Neuronal stem cell (in vitro differentiated cells): ENCODE measurements at regions not wholly inside any gene's neighbourhood (a gene's known extent, or its start where the extent isn't known, plus 50 kb on each side); places are given as distances from the start of the nearest gene placed in this dataset.

Source experiments
- DNase-seq: peaks from one replicate; pipeline ENCODE4 v3.0.0-alpha.2; 2013; ENCODE audit warnings: low spot score
- H2AFZ ChIP-seq: one replicate; pipeline ENCODE4 v1.6.1; 2013; ENCODE audit warnings: mild to moderate bottlenecking, low read length, inconsistent platforms
- H2AK5ac ChIP-seq: 2 replicates; pipeline ENCODE4 v1.6.1; 2013; ENCODE audit warnings: low read depth, mild to moderate bottlenecking, inconsistent platforms, low read length, moderate library complexity, mixed read lengths
- H2BK120ac ChIP-seq: 2 replicates; pipeline ENCODE4 v1.6.1; 2013; ENCODE audit warnings: low read depth, mild to moderate bottlenecking, inconsistent platforms, low read length, moderate library complexity, mixed read lengths
- H2BK12ac ChIP-seq: one replicate; pipeline ENCODE4 v1.6.1; 2013; ENCODE audit warnings: low read length, inconsistent platforms
- H2BK15ac ChIP-seq: 2 replicates; pipeline ENCODE4 v1.6.1; 2013; ENCODE audit warnings: mild to moderate bottlenecking, low read length, inconsistent platforms, mixed read lengths
- H2BK5ac ChIP-seq: one replicate; pipeline ENCODE4 v1.6.1; 2013; ENCODE audit warnings: inconsistent platforms, mild to moderate bottlenecking, low read length, moderate library complexity
- H3K14ac ChIP-seq: one replicate; pipeline ENCODE4 v1.6.1; 2013; ENCODE audit warnings: low read length, inconsistent platforms
- H3K18ac ChIP-seq: 2 replicates; pipeline ENCODE4 v1.6.1; 2013; ENCODE audit warnings: low read length, inconsistent platforms
- H3K23ac ChIP-seq: 2 replicates; pipeline ENCODE4 v1.6.1; 2013; ENCODE audit warnings: low read depth, mild to moderate bottlenecking, mixed read lengths, low read length, inconsistent platforms; ENCODE audit not compliant: poor library complexity
- H3K27ac ChIP-seq: replicated peaks from 3 replicates; pipeline ENCODE4 v1.5.1; 2013; ENCODE audit warnings: low read length, inconsistent platforms
- H3K27me3 ChIP-seq, 3 experiments: 2 replicates each; pipeline ENCODE4 v1.6.1; 2013; ENCODE audit warnings: low read length in 3 of 3, mild to moderate bottlenecking in 2 of 3, inconsistent platforms in 1 of 3, low read depth in 1 of 3, mixed read lengths in 1 of 3, moderate library complexity in 1 of 3; ENCODE audit not compliant: control insufficient read depth in 3 of 3, insufficient read depth in 3 of 3
- H3K36me3 ChIP-seq, 2 donors: replicated peaks in 1 of 2; 2 replicates each; pipeline ENCODE4 v1.6.1; 2013; ENCODE audit warnings: low read length in 2 of 2; ENCODE audit not compliant: control insufficient read depth in 2 of 2, insufficient read depth in 2 of 2
- H3K4ac ChIP-seq: 2 replicates; pipeline ENCODE4 v1.6.1; 2013; ENCODE audit warnings: inconsistent platforms, mild to moderate bottlenecking, low read length, moderate library complexity
- H3K4me1 ChIP-seq, 2 donors: 1 replicate in 1 of 2; 2 replicates in 1 of 2; pipeline ENCODE4 v1.6.1; 2013; ENCODE audit warnings: low read length in 2 of 2, low read depth in 1 of 2; ENCODE audit not compliant: control insufficient read depth in 2 of 2, insufficient read depth in 1 of 2
- H3K4me2 ChIP-seq: one replicate; pipeline ENCODE4 v1.6.1; 2013; ENCODE audit warnings: mild to moderate bottlenecking, low read length, inconsistent platforms; ENCODE audit not compliant: insufficient read depth, poor library complexity, severe bottlenecking
- H3K4me3 ChIP-seq, 2 donors: 2 replicates each; pipeline ENCODE4 v1.5.1; 2013; ENCODE audit warnings: low read length in 2 of 2, mild to moderate bottlenecking in 2 of 2, inconsistent platforms in 1 of 2, moderate library complexity in 1 of 2
- H3K79me1 ChIP-seq: one replicate; pipeline ENCODE4 v1.6.1; 2013; ENCODE audit warnings: low read depth, mild to moderate bottlenecking, inconsistent platforms, low read length, moderate library complexity
- H3K9ac ChIP-seq: one replicate; pipeline ENCODE4 v1.6.1; 2013; ENCODE audit warnings: mild to moderate bottlenecking, low read depth, low read length, inconsistent platforms; ENCODE audit not compliant: poor library complexity
- H3K9me3 ChIP-seq, 2 donors: replicated peaks in 1 of 2; 2 replicates each; pipeline versions ENCODE3 to v1.6.1; 2013; ENCODE audit warnings: low read length in 2 of 2, mild to moderate bottlenecking in 2 of 2, inconsistent platforms in 1 of 2, low read depth in 1 of 2, mixed read lengths in 1 of 2, moderate library complexity in 1 of 2; ENCODE audit not compliant: control insufficient read depth in 2 of 2, insufficient read depth in 1 of 2
- H4K8ac ChIP-seq: one replicate; pipeline ENCODE4 v1.6.1; 2013; ENCODE audit warnings: low read depth, mild to moderate bottlenecking, inconsistent platforms, low read length, moderate library complexity
- H4K91ac ChIP-seq: one replicate; pipeline ENCODE4 v1.6.1; 2013; ENCODE audit warnings: low read length, low read depth, mild to moderate bottlenecking, inconsistent platforms; ENCODE audit not compliant: poor library complexity
- WGBS, 2 donors: extraction: QIAGEN DNeasy Blood & Tissue Kit; methylation state at CpG; one replicate each; pipeline ENCODE4 v1.1.7; 2013; ENCODE audit warnings: missing lambda C conversion rate in 2 of 2, mixed read lengths in 1 of 2; ENCODE audit not compliant: insufficient read length in 2 of 2, insufficient replicate concordance in 1 of 2; ENCODE audit errors: extremely low coverage in 2 of 2; 5-methylcytosine and 5-hydroxymethylcytosine counted together

- Histone ChIP-seq H3K27ac (no peak overlapping the region), H4K91ac (no peak overlapping the region), H3K36me3 (no peaks in the 10 kb centered on the region), H2BK5ac (no peak overlapping the region), H3K27me3 (no peaks in the 10 kb centered on the region), H3K23ac (no peak overlapping the region), H3K18ac (no peak overlapping the region), H2BK120ac (no peak overlapping the region), H3K4ac (no peak overlapping the region), H3K9ac (no peak overlapping the region), H3K79me1 (no peaks in the 10 kb centered on the region), H3K9me3 (no peaks in the 10 kb centered on the region), H3K4me3 (no peak overlapping the region), H2BK15ac (no peak overlapping the region), H2BK12ac (no peak overlapping the region), H2AK5ac (no peak overlapping the region), H3K14ac (no peak overlapping the region), H3K4me2 (no peak overlapping the region), H3K4me1 (peaks cover 3 to 14% of the 10 kb centered on the region in 2 donors), H4K8ac (no peak overlapping the region), H2AFZ (no peak overlapping the region)
- WGBS, 2 donors = no CpG with 5 or more reads among the region's 11 CpGs
- no peak for DNase-seq
These were observed 59.1 kb upstream of the MED13L start for GRCh38 chr12:116336542-116337065.

GRCh38 chr12:116337312-116337711 lies 59.8 kb upstream of the MED13L start:
- Histone ChIP-seq H3K79me1 (no peaks in the 10 kb centered on the region), H2BK5ac (no peak overlapping the region), H2AK5ac (no peak overlapping the region), H3K4me1 (peaks cover 3 to 14% of the 10 kb centered on the region in 2 donors), H3K4me3 (no peak overlapping the region), H4K8ac (no peak overlapping the region), H3K27me3 (no peaks in the 10 kb centered on the region), H2BK120ac (no peak overlapping the region), H3K9ac (no peak overlapping the region), H3K14ac (no peak overlapping the region), H2BK15ac (no peak overlapping the region), H2BK12ac (no peak overlapping the region), H3K4me2 (no peak overlapping the region), H3K4ac (no peak overlapping the region), H4K91ac (no peak overlapping the region), H3K36me3 (no peaks in the 10 kb centered on the region), H3K27ac (no peak overlapping the region), H3K18ac (no peak overlapping the region), H2AFZ (no peak overlapping the region), H3K23ac (no peak overlapping the region), H3K9me3 (no peaks in the 10 kb centered on the region)
- no peak for DNase-seq
- WGBS, 2 donors = no CpG with 5 or more reads among the region's 9 CpGs

GRCh38 chr12:116338064-116338846 lies 60.8 kb upstream of the MED13L start:
- Histone ChIP-seq H2BK15ac (no peak overlapping the region), H2AFZ (peak overlapping the region; percentile 56), H3K18ac (no peak overlapping the region), H3K4me1 (peaks cover 3 to 12% of the 10 kb centered on the region in 2 donors), H3K9ac (no peak overlapping the region), H3K36me3 (no peaks in the 10 kb centered on the region), H2BK5ac (no peak overlapping the region), H3K9me3 (no peaks in the 10 kb centered on the region), H4K8ac (no peak overlapping the region), H3K4me2 (no peak overlapping the region), H2BK12ac (no peak overlapping the region), H3K27me3 (no peaks in the 10 kb centered on the region), H3K27ac (peak overlapping the region; percentile 35), H3K79me1 (no peaks in the 10 kb centered on the region), H4K91ac (no peak overlapping the region), H2BK120ac (no peak overlapping the region), H3K14ac (no peak overlapping the region), H3K4ac (no peak overlapping the region), H3K4me3 (no peak overlapping the region), H3K23ac (no peak overlapping the region), H2AK5ac (no peak overlapping the region)
- peak; percentile 59 for DNase-seq
- WGBS, 2 donors = no CpG with 5 or more reads among the region's 11 CpGs

- no peak overlapping the region for H2BK5ac ChIP-seq
- no peak overlapping the region for H3K9ac ChIP-seq
- no peak overlapping the region for H3K23ac ChIP-seq
- H3K27ac ChIP-seq = no peak overlapping the region
- no peak overlapping the region for H2AFZ ChIP-seq
- H3K9me3 ChIP-seq = no peaks in the 10 kb centered on the region
- H4K8ac ChIP-seq = no peak overlapping the region
- H3K14ac ChIP-seq = no peak overlapping the region
- H3K27me3 ChIP-seq = no peaks in the 10 kb centered on the region
- H3K36me3 ChIP-seq = no peaks in the 10 kb centered on the region
- H2AK5ac ChIP-seq = no peak overlapping the region
- WGBS, 2 donors = no CpG with 5 or more reads among the region's 3 CpGs
- H3K4ac ChIP-seq = no peak overlapping the region
- H3K4me1 ChIP-seq = peaks cover 3 to 9% of the 10 kb centered on the region in 2 donors
- no peak overlapping the region for H3K4me3 ChIP-seq
- H2BK12ac ChIP-seq = no peak overlapping the region
- H3K79me1 ChIP-seq = no peaks in the 10 kb centered on the region
- H3K18ac ChIP-seq = no peak overlapping the region
- H2BK120ac ChIP-seq = no peak overlapping the region
- peak overlapping the region; percentile 62 for H2BK15ac ChIP-seq
- H4K91ac ChIP-seq = no peak overlapping the region
- no peak for DNase-seq
- H3K4me2 ChIP-seq = no peak overlapping the region
These were observed 61.6 kb upstream of the MED13L start for GRCh38 chr12:116339062-116339461.
